RWPE1 (cell line): ENCODE measurements at regions not wholly inside any gene's neighbourhood (a gene's known extent, or its start where the extent isn't known, plus 50 kb on each side); places are given as distances from the start of the nearest gene placed in this dataset.
A peak's percentile ranks its signal among the peaks of the same experiment; 100 is the strongest.

Experiments
- CTCF ChIA-PET: fragments of 350-600 bp; sonication (Branson Sonifier 250); formaldehyde crosslinking; extraction: SDS; loops from one replicate; lab custom pipeline; 2021; lab: Yijun Ruan, JAX
- POLR2A ChIA-PET: fragments of 400-600 bp; formaldehyde crosslinking; extraction: SDS; loops from one replicate; lab custom pipeline; 2020; ENCODE audit warnings: antibody characterized with exemption; ENCODE audit not compliant: low non-redundant PET; lab: Yijun Ruan, JAX
- DNase-seq: peaks from one replicate; pipeline ENCODE4 v3.0.0; 2012; ENCODE audit warnings: low spot score
- H3K27ac ChIP-seq: fragments of 450-650 bp; 2 replicates; pipeline ENCODE4 v1.5.1; 2017
- TF ChIP-seq, protein P1 (sequence below): fragments of 450-650 bp; conservative IDR thresholded peaks from 2 replicates; pipeline ENCODE4 v1.5.1; 2017; ENCODE audit warnings: low read depth, mild to moderate bottlenecking

- no peak for DNase-seq
- TF ChIP-seq, protein P1, sequence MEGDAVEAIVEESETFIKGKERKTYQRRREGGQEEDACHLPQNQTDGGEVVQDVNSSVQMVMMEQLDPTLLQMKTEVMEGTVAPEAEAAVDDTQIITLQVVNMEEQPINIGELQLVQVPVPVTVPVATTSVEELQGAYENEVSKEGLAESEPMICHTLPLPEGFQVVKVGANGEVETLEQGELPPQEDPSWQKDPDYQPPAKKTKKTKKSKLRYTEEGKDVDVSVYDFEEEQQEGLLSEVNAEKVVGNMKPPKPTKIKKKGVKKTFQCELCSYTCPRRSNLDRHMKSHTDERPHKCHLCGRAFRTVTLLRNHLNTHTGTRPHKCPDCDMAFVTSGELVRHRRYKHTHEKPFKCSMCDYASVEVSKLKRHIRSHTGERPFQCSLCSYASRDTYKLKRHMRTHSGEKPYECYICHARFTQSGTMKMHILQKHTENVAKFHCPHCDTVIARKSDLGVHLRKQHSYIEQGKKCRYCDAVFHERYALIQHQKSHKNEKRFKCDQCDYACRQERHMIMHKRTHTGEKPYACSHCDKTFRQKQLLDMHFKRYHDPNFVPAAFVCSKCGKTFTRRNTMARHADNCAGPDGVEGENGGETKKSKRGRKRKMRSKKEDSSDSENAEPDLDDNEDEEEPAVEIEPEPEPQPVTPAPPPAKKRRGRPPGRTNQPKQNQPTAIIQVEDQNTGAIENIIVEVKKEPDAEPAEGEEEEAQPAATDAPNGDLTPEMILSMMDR = no peak
- CTCF ChIA-PET = interaction anchor here (0.6 to 0.8 kb wide), 2 partner anchors 28 to 44 kb away, joined by 3 read pairs; no protein-coding TSS in a partner anchor
- POLR2A ChIA-PET = no interaction called here
- no peak overlapping the region for H3K27ac ChIP-seq
These were observed 671.2 kb downstream of the LMO4 start for GRCh38 chr1:87999852-88000251.

- POLR2A ChIA-PET = no interaction called here
- H3K27ac ChIP-seq = no peak overlapping the region
- TF ChIP-seq, protein P1 = no peak
- DNase-seq = peak; percentile 61
- CTCF ChIA-PET = no interaction called here
These were observed 672.8 kb downstream of the LMO4 start for GRCh38 chr1:88001460-88001859.

DNA sequence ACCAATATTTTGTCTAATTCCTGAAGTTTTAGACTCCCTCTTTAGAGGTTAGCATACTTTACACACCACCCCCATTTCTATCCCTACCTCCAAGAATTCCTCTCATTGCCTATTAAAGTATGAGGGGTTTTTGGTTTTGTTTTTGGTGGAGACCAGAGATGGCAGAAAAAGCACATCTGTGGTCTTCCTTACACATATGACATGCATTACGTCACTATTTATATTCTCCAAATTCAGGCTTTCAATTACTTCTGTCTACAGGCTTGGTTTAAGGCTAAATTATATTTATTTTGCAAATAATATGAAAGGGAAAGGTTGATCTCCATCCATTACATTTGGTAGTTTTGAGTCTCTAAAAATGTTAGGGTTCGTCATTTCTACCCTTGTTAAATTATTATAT, 674.6 kb downstream of the LMO4 start:
- no peak for DNase-seq
- ChIA-PET CTCF (no interaction called here), POLR2A (no interaction called here)
- no peak overlapping the region for H3K27ac ChIP-seq
- TF ChIP-seq, protein P1 = no peak

- no peak for DNase-seq
- H3K27ac ChIP-seq = no peak overlapping the region
- POLR2A ChIA-PET = no interaction called here
- CTCF ChIA-PET = interaction anchor here (0.6 kb wide), 1 partner anchor 54 kb away, joined by 3 read pairs; no protein-coding TSS in a partner anchor
- TF ChIP-seq, protein P1 = no peak
These were observed 674.2 kb upstream of the PKN2 start for GRCh38 chr1:88009916-88010315.

DNA sequence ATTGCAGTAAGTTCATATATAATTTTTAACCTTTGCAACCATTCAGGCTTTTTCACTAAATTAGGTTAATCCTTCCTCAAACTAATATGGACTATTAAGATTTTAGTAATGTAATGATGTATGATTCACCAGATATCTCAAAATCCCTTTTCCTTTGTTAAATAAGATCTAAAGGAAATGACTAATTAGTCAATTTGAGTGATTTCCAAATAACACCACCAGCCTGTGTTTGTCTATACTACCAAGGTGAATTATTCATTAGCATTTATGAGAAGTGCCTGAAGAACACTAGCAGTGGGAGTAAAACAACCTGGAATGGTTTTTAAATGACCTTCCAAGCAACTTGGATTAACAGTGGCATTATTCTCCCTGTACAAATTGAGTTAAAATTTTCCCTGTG, 670.6 kb upstream of the PKN2 start:
- peak; percentile 38 for DNase-seq
- CTCF ChIA-PET = no interaction called here
- no peak overlapping the region for H3K27ac ChIP-seq
- TF ChIP-seq, protein P1 = no peak
- POLR2A ChIA-PET = no interaction called here

GRCh38 chr1:88014131-88014530, 669.9 kb upstream of the PKN2 start:
- ChIA-PET CTCF (no interaction called here), POLR2A (no interaction called here)
- no peak for DNase-seq
- no peak overlapping the region for H3K27ac ChIP-seq
- TF ChIP-seq, protein P1 = no peak
